T47D (cell line): ENCODE measurements at regions not wholly inside any gene's neighbourhood (a gene's known extent, or its start where the extent isn't known, plus 50 kb on each side); places are given as distances from the start of the nearest gene placed in this dataset.

Experiments
- DNase-seq, 2 experiments: peaks; one replicate each; pipeline versions ENCODE4 v3.0.0 to v3.0.0-alpha.2; 2011 to 2012; ENCODE audit warnings: low read depth in 1 of 2, low spot score in 1 of 2
- JUND ChIP-seq: IDR thresholded peaks from 2 replicates; pipeline ENCODE4 v1.6.1; 2012; ENCODE audit warnings: low read depth
- in situ Hi-C: cut with HindIII; loops from 2 replicates; pipeline ENCODE4 v1.10.0; 2016; ENCODE audit warnings: low sequenced_read_pairs, low pct_unique_long_range_greater_than_20kb

GRCh38 chr17:27402943-27403342, 53.3 kb upstream of the KSR1 start:
- no peak for DNase-seq
- no peak for TF ChIP-seq JUND
- in situ Hi-C loops: no loop called here

GRCh38 chr17:27403480-27404005, 52.7 kb upstream of the KSR1 start:
- in situ Hi-C loops: no loop called here
- no peak for DNase-seq
- no peak for TF ChIP-seq JUND

- DNase-seq: no peak
- TF ChIP-seq JUND: no peak
- in situ Hi-C loops: no loop called here
These were observed 51.6 kb upstream of the KSR1 start for GRCh38 chr17:27404676-27405075.
